ENCODE measurements at regions not wholly inside any gene's neighbourhood (a gene's known extent, or its start where the extent isn't known, plus 50 kb on each side); places are given as distances from the start of the nearest gene placed in this dataset.
A peak's percentile ranks its signal among the peaks of the same experiment; 100 is the strongest.

GRCh38 chr6:4588163-4588562 is 188.0 kb upstream of the CDYL start:
- TF ChIP-seq CTCF (IDR thresholded peaks at IDR 0.05) = no peak
- DNase-seq (ENCODE audit: low spot score) (no peak), ATAC-seq (ENCODE audit: low FRiP score) (no peak)

- no peak for TF ChIP-seq CTCF (IDR thresholded peaks at IDR 0.05)
- DNase-seq (ENCODE audit: low spot score) = no peak
- ATAC-seq (ENCODE audit: low FRiP score) = no peak
These were observed 189.0 kb upstream of the CDYL start for GRCh38 chr6:4587171-4587570.

GRCh38 chr6:4586469-4586859 is 189.7 kb upstream of the CDYL start:
- TF ChIP-seq CTCF (IDR thresholded peaks at IDR 0.05) = no peak
- ATAC-seq (ENCODE audit: low FRiP score) (no peak), DNase-seq (ENCODE audit: low spot score) (no peak)

- no peak for TF ChIP-seq CTCF (IDR thresholded peaks at IDR 0.05)
- DNase-seq (ENCODE audit: low spot score) = no peak
- no peak for ATAC-seq (ENCODE audit: low FRiP score)
These were observed 190.3 kb upstream of the CDYL start for GRCh38 chr6:4585682-4586468.

GRCh38 chr6:4584801-4585200 is 191.4 kb upstream of the CDYL start:
- no peak for ATAC-seq (ENCODE audit: low FRiP score)
- TF ChIP-seq CTCF (IDR thresholded peaks at IDR 0.05) = no peak
- no peak for DNase-seq (ENCODE audit: low spot score)

- DNase-seq (ENCODE audit: low spot score) (no peak), ATAC-seq (ENCODE audit: low FRiP score) (peak; percentile 46)
- no peak for TF ChIP-seq CTCF (IDR thresholded peaks at IDR 0.05)
These were observed 193.4 kb upstream of the CDYL start for GRCh38 chr6:4582506-4583417.
